ENCODE measurements at regions not wholly inside any gene's neighbourhood (a gene's known extent, or its start where the extent isn't known, plus 50 kb on each side); places are given as distances from the start of the nearest gene placed in this dataset.
A peak's percentile ranks its signal among the peaks of the same experiment; 100 is the strongest.

DNA sequence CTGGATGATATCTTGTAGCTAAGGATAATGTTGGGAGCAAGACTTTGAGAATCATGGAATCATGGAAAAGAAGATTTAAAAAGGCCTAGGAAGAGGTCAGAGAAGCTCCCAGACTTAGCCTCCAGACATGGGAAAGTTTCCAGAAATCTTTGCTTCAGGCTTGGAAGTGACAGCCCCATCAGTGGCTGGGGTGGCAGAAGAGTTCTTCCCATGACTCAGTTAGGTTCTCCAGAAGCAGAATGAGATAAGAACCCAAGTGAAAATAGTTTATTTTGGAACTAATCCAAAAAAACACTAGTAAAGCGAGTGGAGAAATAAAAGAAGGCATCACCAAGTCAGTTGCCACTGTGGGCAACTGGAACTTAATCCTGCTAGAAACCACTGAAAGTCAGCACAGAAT, 506.9 kb downstream of the MID1IP1 start:
- H3K4me3 Mint-ChIP-seq: no peak overlapping the region
- H3K9me3 ChIP-seq (ENCODE audit: control insufficient read depth, insufficient read depth, low read length): peaks cover 3% of the 10 kb centered on the region
- H3K36me3 ChIP-seq (ENCODE audit: control insufficient read depth, insufficient read depth, low read length): no peaks in the 10 kb centered on the region
- no peak overlapping the region for H3K27ac ChIP-seq (ENCODE audit: low read length)
- intact Hi-C loops (cut with micrococcal nuclease): no loop called here
- TF ChIP-seq, protein P1, sequence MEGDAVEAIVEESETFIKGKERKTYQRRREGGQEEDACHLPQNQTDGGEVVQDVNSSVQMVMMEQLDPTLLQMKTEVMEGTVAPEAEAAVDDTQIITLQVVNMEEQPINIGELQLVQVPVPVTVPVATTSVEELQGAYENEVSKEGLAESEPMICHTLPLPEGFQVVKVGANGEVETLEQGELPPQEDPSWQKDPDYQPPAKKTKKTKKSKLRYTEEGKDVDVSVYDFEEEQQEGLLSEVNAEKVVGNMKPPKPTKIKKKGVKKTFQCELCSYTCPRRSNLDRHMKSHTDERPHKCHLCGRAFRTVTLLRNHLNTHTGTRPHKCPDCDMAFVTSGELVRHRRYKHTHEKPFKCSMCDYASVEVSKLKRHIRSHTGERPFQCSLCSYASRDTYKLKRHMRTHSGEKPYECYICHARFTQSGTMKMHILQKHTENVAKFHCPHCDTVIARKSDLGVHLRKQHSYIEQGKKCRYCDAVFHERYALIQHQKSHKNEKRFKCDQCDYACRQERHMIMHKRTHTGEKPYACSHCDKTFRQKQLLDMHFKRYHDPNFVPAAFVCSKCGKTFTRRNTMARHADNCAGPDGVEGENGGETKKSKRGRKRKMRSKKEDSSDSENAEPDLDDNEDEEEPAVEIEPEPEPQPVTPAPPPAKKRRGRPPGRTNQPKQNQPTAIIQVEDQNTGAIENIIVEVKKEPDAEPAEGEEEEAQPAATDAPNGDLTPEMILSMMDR (IDR thresholded peaks at IDR 0.05): no peak
- H3K4me1 ChIP-seq (ENCODE audit: control insufficient read depth, insufficient read depth, low read length): no peaks in the 10 kb centered on the region
- H3K4me1 Mint-ChIP-seq: peaks cover 0 to 8% of the 10 kb centered on the region in 2 donors
- H3K27me3 Mint-ChIP-seq (ENCODE audit: low read depth in 2 of 2): peaks cover 9 to 29% of the 10 kb centered on the region in 2 donors
- WGBS (ENCODE audit: insufficient coverage): 88% methylated on average over 1 of the region's 1 CpG
- no peaks in the 10 kb centered on the region for H3K9me3 Mint-ChIP-seq
- H3K36me3 Mint-ChIP-seq: no peaks in the 10 kb centered on the region
- no peak overlapping the region for H3K27ac Mint-ChIP-seq
- no peaks in the 10 kb centered on the region for H3K27me3 ChIP-seq (ENCODE audit: control insufficient read depth, insufficient read depth, low read length)
- ATAC-seq (no peak), DNase-seq (no peak)
- no peak overlapping the region for H3K4me3 ChIP-seq (ENCODE audit: low read length)

DNA sequence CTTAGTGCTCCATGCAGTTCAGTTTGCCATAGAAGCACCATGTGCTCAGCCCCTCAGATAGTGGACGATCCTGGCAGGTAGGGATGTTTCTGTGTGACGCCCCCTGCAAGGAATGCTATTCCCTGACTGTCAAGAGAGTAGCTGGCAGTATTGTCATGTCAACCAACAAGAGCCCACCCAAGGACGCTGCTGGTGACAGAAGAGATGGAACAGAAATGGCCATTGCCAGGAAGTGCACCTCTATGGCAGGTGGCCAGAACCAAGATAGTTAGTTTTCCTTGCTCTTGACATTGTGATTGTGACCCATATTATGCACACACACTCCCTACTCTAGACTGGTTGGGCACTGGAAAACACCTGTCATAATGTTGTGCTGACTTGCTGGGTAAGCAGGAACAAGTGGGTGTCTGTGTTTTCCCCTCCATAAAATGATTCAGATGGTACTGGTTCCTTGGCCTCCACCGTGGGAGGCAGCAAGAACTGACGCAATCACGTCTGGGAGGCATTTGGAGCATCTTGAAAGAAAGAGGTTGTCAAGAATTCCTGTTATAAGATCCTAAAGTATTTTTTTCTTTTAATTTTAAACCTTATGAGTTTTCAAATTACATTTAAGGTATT, 507.9 kb downstream of the MID1IP1 start:
- no peaks in the 10 kb centered on the region for H3K4me1 ChIP-seq (ENCODE audit: control insufficient read depth, insufficient read depth, low read length)
- H3K9me3 ChIP-seq (ENCODE audit: control insufficient read depth, insufficient read depth, low read length): no peaks in the 10 kb centered on the region
- intact Hi-C loops (cut with micrococcal nuclease): no loop called here
- Mint-ChIP-seq H3K4me1 (peaks cover 0 to 8% of the 10 kb centered on the region in 2 donors), H3K4me3 (no peak overlapping the region), H3K27me3 (ENCODE audit: low read depth in 2 of 2) (peaks cover 9 to 29% of the 10 kb centered on the region in 2 donors), H3K36me3 (no peaks in the 10 kb centered on the region), H3K27ac (no peak overlapping the region), H3K9me3 (no peaks in the 10 kb centered on the region)
- ATAC-seq (no peak), DNase-seq (peak in 1 of 2 donors; percentile 71)
- no peak overlapping the region for H3K4me3 ChIP-seq (ENCODE audit: low read length)
- no peak overlapping the region for H3K27ac ChIP-seq (ENCODE audit: low read length)
- 64% methylated on average over 5 of the region's 6 CpGs for WGBS (ENCODE audit: insufficient coverage)
- no peaks in the 10 kb centered on the region for H3K36me3 ChIP-seq (ENCODE audit: control insufficient read depth, insufficient read depth, low read length)
- TF ChIP-seq, protein P1 (IDR thresholded peaks at IDR 0.05): no peak
- H3K27me3 ChIP-seq (ENCODE audit: control insufficient read depth, insufficient read depth, low read length): no peaks in the 10 kb centered on the region

DNA sequence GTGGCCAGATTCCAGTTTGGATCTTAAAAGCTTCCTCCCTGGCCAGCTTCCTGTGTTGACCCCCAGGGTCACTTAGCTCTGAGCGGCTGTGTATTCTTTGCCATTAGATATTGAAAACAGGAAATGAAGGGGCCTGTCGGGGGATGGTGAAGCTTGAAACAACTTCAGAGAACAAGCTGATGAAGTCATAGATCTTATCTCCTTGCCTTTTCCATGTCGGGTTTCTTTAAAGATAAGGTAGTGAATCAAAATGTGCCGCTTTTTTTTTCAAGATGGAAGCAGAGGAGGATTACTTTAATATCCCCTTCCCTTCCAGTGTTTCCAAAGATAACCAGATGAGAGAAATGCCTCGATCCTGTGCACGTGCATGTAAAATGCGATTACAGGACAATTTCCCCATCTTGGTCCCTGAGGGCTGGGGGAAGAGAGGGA, 508.5 kb downstream of the MID1IP1 start:
- DNase-seq (peak in 1 of 2 donors; percentile 76), ATAC-seq (no peak)
- TF ChIP-seq, protein P1 (IDR thresholded peaks at IDR 0.05): no peak
- WGBS (ENCODE audit: insufficient coverage): 41% methylated on average over 5 of the region's 7 CpGs
- no peaks in the 10 kb centered on the region for H3K36me3 Mint-ChIP-seq
- peaks cover 9 to 29% of the 10 kb centered on the region in 2 donors for H3K27me3 Mint-ChIP-seq (ENCODE audit: low read depth in 2 of 2)
- H3K9me3 Mint-ChIP-seq: no peaks in the 10 kb centered on the region
- H3K4me3 ChIP-seq (ENCODE audit: low read length): no peak overlapping the region
- intact Hi-C loops (cut with micrococcal nuclease): no loop called here
- H3K9me3 ChIP-seq (ENCODE audit: control insufficient read depth, insufficient read depth, low read length): no peaks in the 10 kb centered on the region
- no peaks in the 10 kb centered on the region for H3K36me3 ChIP-seq (ENCODE audit: control insufficient read depth, insufficient read depth, low read length)
- no peak overlapping the region for H3K27ac ChIP-seq (ENCODE audit: low read length)
- peak overlapping the region in 1 of 2 donors; percentile 17 for H3K27ac Mint-ChIP-seq
- peaks cover 0 to 8% of the 10 kb centered on the region in 2 donors for H3K4me1 Mint-ChIP-seq
- no peak overlapping the region for H3K4me3 Mint-ChIP-seq
- no peaks in the 10 kb centered on the region for H3K27me3 ChIP-seq (ENCODE audit: control insufficient read depth, insufficient read depth, low read length)
- no peaks in the 10 kb centered on the region for H3K4me1 ChIP-seq (ENCODE audit: control insufficient read depth, insufficient read depth, low read length)

DNA sequence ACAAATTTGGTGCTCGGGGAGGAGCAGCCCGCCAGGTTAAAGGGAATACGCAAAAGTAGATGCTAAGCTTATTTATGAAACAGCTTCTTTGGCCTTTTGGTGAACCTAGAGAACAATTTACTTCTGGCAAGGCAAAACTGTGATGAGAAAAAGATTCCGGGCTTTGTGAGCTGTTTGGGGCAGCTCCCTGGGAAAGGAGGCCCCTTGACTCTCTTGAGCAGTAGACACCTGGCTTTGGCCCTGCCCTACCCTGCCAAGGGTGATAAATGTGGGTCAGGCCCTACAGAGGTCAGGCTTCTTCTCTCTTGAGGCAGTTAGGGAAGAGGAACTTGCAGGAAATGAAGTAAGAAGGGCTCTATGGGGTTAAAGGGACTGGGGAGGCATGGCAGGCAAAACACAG, 509.6 kb downstream of the MID1IP1 start:
- peaks cover 0 to under 1% of the 10 kb centered on the region in 2 donors for H3K9me3 Mint-ChIP-seq
- H3K27me3 Mint-ChIP-seq (ENCODE audit: low read depth in 2 of 2): peaks cover 9 to 22% of the 10 kb centered on the region in 2 donors
- peaks cover 0 to 8% of the 10 kb centered on the region in 2 donors for H3K4me1 Mint-ChIP-seq
- intact Hi-C loops (cut with micrococcal nuclease): no loop called here
- Histone ChIP-seq H3K4me1 (ENCODE audit: control insufficient read depth, insufficient read depth, low read length) (no peaks in the 10 kb centered on the region), H3K9me3 (ENCODE audit: control insufficient read depth, insufficient read depth, low read length) (no peaks in the 10 kb centered on the region), H3K27me3 (ENCODE audit: control insufficient read depth, insufficient read depth, low read length) (no peaks in the 10 kb centered on the region), H3K36me3 (ENCODE audit: control insufficient read depth, insufficient read depth, low read length) (no peaks in the 10 kb centered on the region), H3K4me3 (ENCODE audit: low read length) (no peak overlapping the region), H3K27ac (ENCODE audit: low read length) (no peak overlapping the region)
- no peak overlapping the region for H3K27ac Mint-ChIP-seq
- DNase-seq (no peak), ATAC-seq (no peak)
- H3K36me3 Mint-ChIP-seq: no peaks in the 10 kb centered on the region
- TF ChIP-seq, protein P1 (IDR thresholded peaks at IDR 0.05): no peak
- H3K4me3 Mint-ChIP-seq: no peak overlapping the region
- WGBS (ENCODE audit: insufficient coverage): 93% methylated on average over 4 of the region's 4 CpGs

Data from natural killer cell (primary cell).